Neural progenitor cell (in vitro differentiated cells): ENCODE measurements at regions not wholly inside any gene's neighbourhood (a gene's known extent, or its start where the extent isn't known, plus 50 kb on each side); places are given as distances from the start of the nearest gene placed in this dataset.

Experiments
- EZH2 ChIP-seq: fragments of 200-600 bp; sonication (generic); IDR thresholded peaks from 2 replicates; pipeline ENCODE4 v1.6.1; 2017; ENCODE audit warnings: antibody characterized with exemption, mild to moderate bottlenecking, moderate library complexity
- TF ChIP-seq, protein P1 (sequence below): fragments of 200-600 bp; sonication (generic); IDR thresholded peaks from 2 replicates; pipeline ENCODE4 v1.5.1; 2017; ENCODE audit warnings: antibody characterized with exemption, mild to moderate bottlenecking

DNA sequence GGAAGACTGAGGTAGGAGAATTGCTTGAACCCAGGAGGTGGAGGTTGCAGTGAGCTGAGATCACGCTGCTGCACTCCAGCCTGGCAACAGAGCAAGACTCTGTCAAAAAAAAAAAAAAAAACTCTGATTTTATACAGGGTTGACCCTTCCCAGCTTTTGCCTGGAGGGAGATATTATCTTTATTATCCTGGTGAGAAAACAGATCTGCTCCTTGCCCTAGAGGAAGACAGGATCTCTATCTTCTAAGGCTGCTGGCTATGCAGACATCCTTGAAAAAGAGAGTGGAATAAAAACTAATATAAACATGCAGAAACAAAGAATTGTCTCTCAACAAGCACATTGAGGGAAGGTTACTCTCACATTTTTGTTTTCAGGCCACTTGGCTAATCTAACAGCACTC, 1503.4 kb upstream of the WWC1 start:
- TF ChIP-seq EZH2 = no peak
- TF ChIP-seq, protein P1, sequence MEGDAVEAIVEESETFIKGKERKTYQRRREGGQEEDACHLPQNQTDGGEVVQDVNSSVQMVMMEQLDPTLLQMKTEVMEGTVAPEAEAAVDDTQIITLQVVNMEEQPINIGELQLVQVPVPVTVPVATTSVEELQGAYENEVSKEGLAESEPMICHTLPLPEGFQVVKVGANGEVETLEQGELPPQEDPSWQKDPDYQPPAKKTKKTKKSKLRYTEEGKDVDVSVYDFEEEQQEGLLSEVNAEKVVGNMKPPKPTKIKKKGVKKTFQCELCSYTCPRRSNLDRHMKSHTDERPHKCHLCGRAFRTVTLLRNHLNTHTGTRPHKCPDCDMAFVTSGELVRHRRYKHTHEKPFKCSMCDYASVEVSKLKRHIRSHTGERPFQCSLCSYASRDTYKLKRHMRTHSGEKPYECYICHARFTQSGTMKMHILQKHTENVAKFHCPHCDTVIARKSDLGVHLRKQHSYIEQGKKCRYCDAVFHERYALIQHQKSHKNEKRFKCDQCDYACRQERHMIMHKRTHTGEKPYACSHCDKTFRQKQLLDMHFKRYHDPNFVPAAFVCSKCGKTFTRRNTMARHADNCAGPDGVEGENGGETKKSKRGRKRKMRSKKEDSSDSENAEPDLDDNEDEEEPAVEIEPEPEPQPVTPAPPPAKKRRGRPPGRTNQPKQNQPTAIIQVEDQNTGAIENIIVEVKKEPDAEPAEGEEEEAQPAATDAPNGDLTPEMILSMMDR = no peak
